IMR-90 (cell line): ENCODE measurements at regions not wholly inside any gene's neighbourhood (a gene's known extent, or its start where the extent isn't known, plus 50 kb on each side); places are given as distances from the start of the nearest gene placed in this dataset.

Source experiments
- ATAC-seq: fragments of 200-7000 bp; cut with Tn5 transposase; 2 replicates; pipeline ENCODE4 v1.9.1; 2020; ENCODE audit warnings: low read depth, mild to moderate bottlenecking, moderate library complexity
- BruUV-seq: library from RNA; stranded (reverse); fragments of 400-500 nt; replicated peaks from 2 replicates; lab custom pipeline; 2021; lab: Mats Ljungman, UMichigan
- CTCF ChIA-PET: fragments of 300-600 bp; formaldehyde crosslinking; extraction: SDS; loops from one replicate; lab custom pipeline; 2021; ENCODE audit warnings: antibody characterized with exemption; lab: Yijun Ruan, JAX
- POLR2A ChIA-PET: fragments of 300-600 bp; sonication (Branson Sonifier 250); formaldehyde crosslinking; loops from one replicate; lab custom pipeline; 2022; ENCODE audit warnings: antibody characterized with exemption; ENCODE audit not compliant: unreplicated experiment; lab: Charles Lee
- DNase-seq: peaks from one replicate; pipeline ENCODE4 v3.0.0; 2013
- H2AFZ ChIP-seq: replicated peaks from 2 replicates; pipeline ENCODE3; 2013; ENCODE audit warnings: low read length, mild to moderate bottlenecking; ENCODE audit not compliant: poor library complexity
- H2AK5ac ChIP-seq: 2 replicates; pipeline ENCODE4 v1.6.1; 2013; ENCODE audit warnings: low read depth, low read length, inconsistent platforms
- H2AK9ac ChIP-seq: replicated peaks from 2 replicates; pipeline ENCODE3; 2013; ENCODE audit warnings: mild to moderate bottlenecking, low read depth, low read length, moderate library complexity; ENCODE audit not compliant: poor library complexity
- H2BK120ac ChIP-seq: 2 replicates; pipeline ENCODE4 v1.6.1; 2013; ENCODE audit warnings: low read depth, low read length, inconsistent platforms
- H2BK15ac ChIP-seq: 3 replicates; pipeline ENCODE4 v1.6.1; 2013; ENCODE audit warnings: low read depth, low read length, inconsistent platforms
- H2BK20ac ChIP-seq: 2 replicates; pipeline ENCODE4 v1.6.1; 2013; ENCODE audit warnings: low read depth, mild to moderate bottlenecking, inconsistent platforms, low read length, moderate library complexity
- H2BK5ac ChIP-seq: 2 replicates; pipeline ENCODE4 v1.6.1; 2013; ENCODE audit warnings: mild to moderate bottlenecking, low read depth, low read length, inconsistent platforms; ENCODE audit not compliant: poor library complexity, severe bottlenecking
- H3K14ac ChIP-seq: replicated peaks from 2 replicates; pipeline ENCODE4 v1.6.1; 2013; ENCODE audit warnings: low read depth, low read length, inconsistent platforms
- H3K18ac ChIP-seq: 2 replicates; pipeline ENCODE4 v1.6.1; 2013; ENCODE audit warnings: low read depth, low read length, control low read depth
- H3K23ac ChIP-seq: 2 replicates; pipeline ENCODE4 v1.6.1; 2013; ENCODE audit warnings: low read depth, low read length, inconsistent platforms
- H3K27ac ChIP-seq: 2 replicates; pipeline ENCODE4 v1.5.1; 2013; ENCODE audit warnings: mild to moderate bottlenecking, control low read depth, low read length; ENCODE audit not compliant: insufficient read depth
- H3K27me3 ChIP-seq: 2 replicates; pipeline ENCODE4 v1.6.1; 2013; ENCODE audit warnings: low read length; ENCODE audit not compliant: control insufficient read depth, insufficient read depth
- H3K36me3 ChIP-seq: 2 replicates; pipeline ENCODE4 v1.6.1; 2013; ENCODE audit warnings: low read length, mixed read lengths; ENCODE audit not compliant: control insufficient read depth, insufficient read depth
- H3K4ac ChIP-seq: 2 replicates; pipeline ENCODE4 v1.6.1; 2013; ENCODE audit warnings: low read depth, low read length, inconsistent platforms
- H3K4me1 ChIP-seq: 2 replicates; pipeline ENCODE4 v1.6.1; 2013; ENCODE audit warnings: low read length, mixed read lengths; ENCODE audit not compliant: control insufficient read depth, insufficient read depth
- H3K4me2 ChIP-seq: 2 replicates; pipeline ENCODE4 v1.6.1; 2013; ENCODE audit warnings: low read depth, mild to moderate bottlenecking, control low read depth, low read length, moderate library complexity
- H3K4me3 ChIP-seq: 2 replicates; pipeline ENCODE4 v1.5.1; 2013; ENCODE audit warnings: low read depth, mild to moderate bottlenecking, control low read depth, low read length, moderate library complexity; ENCODE audit not compliant: insufficient read depth
- H3K56ac ChIP-seq: 2 replicates; pipeline ENCODE4 v1.6.1; 2013; ENCODE audit warnings: low read length, inconsistent platforms; ENCODE audit not compliant: insufficient read depth; ENCODE audit errors: extremely low read depth
- H3K79me1 ChIP-seq, 2 experiments: 2 replicates each; pipeline ENCODE4 v1.6.1; 2013; ENCODE audit warnings: low read length in 2 of 2, inconsistent platforms in 1 of 2, low read depth in 1 of 2
- H3K9ac ChIP-seq: 2 replicates; pipeline ENCODE4 v1.6.1; 2013; ENCODE audit warnings: low read depth, low read length, control low read depth
- H3K9me1 ChIP-seq: 2 replicates; pipeline ENCODE4 v1.6.1; 2013; ENCODE audit warnings: low read length, inconsistent platforms; ENCODE audit not compliant: insufficient read depth
- H3K9me3 ChIP-seq: 2 replicates; pipeline ENCODE4 v1.6.1; 2013; ENCODE audit warnings: low read length; ENCODE audit not compliant: control insufficient read depth, insufficient read depth
- H4K20me1 ChIP-seq: 2 replicates; pipeline ENCODE4 v1.6.1; 2013; ENCODE audit warnings: low read length, inconsistent platforms; ENCODE audit not compliant: insufficient read depth
- H4K5ac ChIP-seq: 2 replicates; pipeline ENCODE4 v1.6.1; 2013; ENCODE audit warnings: mild to moderate bottlenecking, low read depth, low read length, control low read depth
- H4K8ac ChIP-seq, 2 experiments: 2 replicates each; pipeline ENCODE4 v1.6.1; 2013; ENCODE audit warnings: low read depth in 2 of 2, low read length in 2 of 2, control low read depth in 1 of 2, inconsistent platforms in 1 of 2
- H4K91ac ChIP-seq: 2 replicates; pipeline ENCODE4 v1.6.1; 2013; ENCODE audit warnings: low read depth, low read length, inconsistent platforms; ENCODE audit not compliant: insufficient read depth
- BHLHE40 ChIP-seq: fragments of 150-350 bp; IDR thresholded peaks from 2 replicates; pipeline ENCODE4 v1.6.1; 2016; ENCODE audit warnings: mild to moderate bottlenecking, low read depth, low read length
- CEBPB ChIP-seq: IDR thresholded peaks from 2 replicates; pipeline ENCODE4 v1.6.1; 2012; ENCODE audit warnings: low read depth, low read length, improper control_type of control experiment
- CHD1 ChIP-seq: IDR thresholded peaks from 2 replicates; pipeline ENCODE4 v1.6.1; 2012; ENCODE audit warnings: low read depth, low read length, improper control_type of control experiment
- CTCF ChIP-seq: conservative IDR thresholded peaks from 2 replicates; pipeline ENCODE4 v1.5.1; 2012; ENCODE audit warnings: mild to moderate bottlenecking, low read depth, low read length, improper control_type of control experiment
- ELK1 ChIP-seq: fragments of 150-350 bp; IDR thresholded peaks from 2 replicates; pipeline ENCODE4 v1.6.1; 2016; ENCODE audit warnings: low read depth, mild to moderate bottlenecking, low read length, moderate library complexity, borderline replicate concordance
- FOS ChIP-seq: fragments of 150-350 bp; IDR thresholded peaks from 2 replicates; pipeline ENCODE4 v1.6.1; 2016; ENCODE audit warnings: low read depth, low read length
- MAFK ChIP-seq: IDR thresholded peaks from 2 replicates; pipeline ENCODE4 v1.6.1; 2012; ENCODE audit warnings: low read depth, low read length, improper control_type of control experiment
- MAZ ChIP-seq: IDR thresholded peaks from 2 replicates; pipeline ENCODE4 v1.6.1; 2012; ENCODE audit warnings: low read depth, mild to moderate bottlenecking, low read length, improper control_type of control experiment, moderate library complexity, borderline replicate concordance
- MXI1 ChIP-seq: IDR thresholded peaks from 2 replicates; pipeline ENCODE4 v1.6.1; 2012; ENCODE audit warnings: low read depth, mild to moderate bottlenecking, low read length, moderate library complexity, borderline replicate concordance
- NFE2L2 ChIP-seq: fragments of 150-350 bp; IDR thresholded peaks from 2 replicates; pipeline ENCODE4 v1.6.1; 2016; ENCODE audit warnings: low read depth, mild to moderate bottlenecking, low read length
- POLR2A ChIP-seq: IDR thresholded peaks from 2 replicates; pipeline ENCODE4 v1.6.1; 2012; ENCODE audit warnings: mild to moderate bottlenecking, low read depth, low read length
- RAD21 ChIP-seq: IDR thresholded peaks from 2 replicates; pipeline ENCODE4 v1.6.1; 2012; ENCODE audit warnings: low read length, improper control_type of control experiment
- RCOR1 ChIP-seq: IDR thresholded peaks from 2 replicates; pipeline ENCODE4 v1.6.1; 2012; ENCODE audit warnings: mild to moderate bottlenecking, low read length, improper control_type of control experiment; ENCODE audit not compliant: insufficient replicate concordance
- RFX5 ChIP-seq: IDR thresholded peaks from 2 replicates; pipeline ENCODE4 v1.8.0; 2012; ENCODE audit warnings: low read depth, mild to moderate bottlenecking, low read length, moderate library complexity
- USF2 ChIP-seq: fragments of 150-350 bp; IDR thresholded peaks from 2 replicates; pipeline ENCODE4 v1.6.1; 2017; ENCODE audit warnings: mild to moderate bottlenecking, antibody characterized with exemption, low read length, low read depth
- WGBS, 2 experiments: methylation state at CpG; one replicate each; pipeline versions ENCODE4 v1.1.5 to v1.1.7; 2013; ENCODE audit warnings: missing lambda C conversion rate in 2 of 2; ENCODE audit not compliant: insufficient read length in 1 of 2; ENCODE audit errors: extremely low coverage in 2 of 2; 5-methylcytosine and 5-hydroxymethylcytosine counted together
- dilution Hi-C: fragments of 300-500 bp; cut with HindIII; formaldehyde crosslinking; loops from one replicate; pipeline ENCODE4 v1.14.3; 2018; ENCODE audit warnings: low sequenced_read_pairs; ENCODE audit not compliant: unreplicated experiment
- in situ Hi-C: fragments of 300-500 bp; cut with MboI; formaldehyde crosslinking; loops from 3 replicates; pipeline ENCODE4 v1.14.3; 2019; ENCODE audit warnings: low sequenced_read_pairs, inconsistent platforms, mixed read lengths
- intact Hi-C: fragments of 100-400 bp; cut with micrococcal nuclease; formaldehyde crosslinking; loops from 2 replicates; pipeline ENCODE4 v1.10.0; 2022

- H2AFZ ChIP-seq, result no peak overlapping the region
- H3K9me3 ChIP-seq, result no peaks in the 10 kb centered on the region
- no peak for TF ChIP-seq POLR2A
- TF ChIP-seq NFE2L2, result no peak
- TF ChIP-seq MAZ, result no peak
- TF ChIP-seq USF2, result no peak
- no peak for TF ChIP-seq CEBPB
- TF ChIP-seq RFX5, result no peak
- no peak for TF ChIP-seq ELK1
- no peak for TF ChIP-seq RAD21
- no peak for TF ChIP-seq BHLHE40
- no peak for TF ChIP-seq RCOR1
- no peak for TF ChIP-seq MXI1
- TF ChIP-seq CTCF, result no peak
- no peak for TF ChIP-seq MAFK
- no peak for TF ChIP-seq CHD1
- TF ChIP-seq FOS, result no peak
- no peaks in the 10 kb centered on the region for H4K20me1 ChIP-seq
- H3K4me3 ChIP-seq, result no peak overlapping the region
- no peak overlapping the region for H3K27ac ChIP-seq
- ATAC-seq, result no peak
- no peaks in the 10 kb centered on the region for H3K9me1 ChIP-seq
- no peaks in the 10 kb centered on the region for H3K4me1 ChIP-seq
- intact Hi-C loops (no loop called here), in situ Hi-C loops (no loop called here), dilution Hi-C loops (no loop called here)
- H4K91ac ChIP-seq, result no peak overlapping the region
- H2AK9ac ChIP-seq, result no peak overlapping the region
- DNase-seq, result no peak
- POLR2A ChIA-PET, result no interaction called here
- H3K4me2 ChIP-seq, result no peak overlapping the region
- H2BK120ac ChIP-seq, result no peak overlapping the region
- CTCF ChIA-PET, result no interaction called here
- H3K27me3 ChIP-seq, result no peaks in the 10 kb centered on the region
- no peak overlapping the region for H3K4ac ChIP-seq
- no peak overlapping the region for H4K5ac ChIP-seq
- no peak overlapping the region for H3K18ac ChIP-seq
- no peak overlapping the region for H2BK20ac ChIP-seq
- no peak overlapping the region for H4K8ac ChIP-seq
- WGBS, 2 experiments, result no CpG with 5 or more reads among the region's 1 CpG
- H2BK5ac ChIP-seq, result no peak overlapping the region
- H3K56ac ChIP-seq, result no peak overlapping the region
- H2AK5ac ChIP-seq, result no peak overlapping the region
- no peak overlapping the region for H3K23ac ChIP-seq
- H3K14ac ChIP-seq, result no peak overlapping the region
- no peaks in the 10 kb centered on the region for H3K79me1 ChIP-seq
- H3K36me3 ChIP-seq, result no peaks in the 10 kb centered on the region
- H2BK15ac ChIP-seq, result no peak overlapping the region
- no TSS peak for BruUV-seq
- no peak overlapping the region for H3K9ac ChIP-seq
Observed at GRCh38 chr3:17931131-17931530, 188.7 kb upstream of the TBC1D5 start.
